Lower leg skin (tissue), 3 donors: ENCODE measurements at regions not wholly inside any gene's neighbourhood (a gene's known extent, or its start where the extent isn't known, plus 50 kb on each side); places are given as distances from the start of the nearest gene placed in this dataset.

Source experiments
- CTCF ChIP-seq, 3 donors: fragments of 450-650 bp; IDR thresholded peaks; one replicate each; pipeline ENCODE4 v1.5.1; 2016; ENCODE audit warnings: antibody characterized with exemption in 3 of 3, mild to moderate bottlenecking in 3 of 3, moderate library complexity in 2 of 3
- POLR2A ChIP-seq, 2 donors: fragments of 450-650 bp; IDR thresholded peaks; one replicate each; pipeline ENCODE4 v1.6.1; 2016 to 2017; ENCODE audit warnings: antibody characterized with exemption in 2 of 2, mild to moderate bottlenecking in 1 of 2, moderate library complexity in 1 of 2

- TF ChIP-seq POLR2A (IDR thresholded peaks at IDR 0.05): no peak
- no peak for TF ChIP-seq CTCF (IDR thresholded peaks at IDR 0.05)
These were observed 211.6 kb downstream of the KIF26A start for GRCh38 chr14:104349950-104350349.
